Nephron progenitor cell (in vitro differentiated cells): ENCODE measurements at regions not wholly inside any gene's neighbourhood (a gene's known extent, or its start where the extent isn't known, plus 50 kb on each side); places are given as distances from the start of the nearest gene placed in this dataset.

ENCODE experiments used
- DNase-seq: peaks from one replicate; pipeline ENCODE4 v3.0.0; 2021
- H3K27ac Mint-ChIP-seq: 2 replicates; pipeline ENCODE4 v1.8.0; 2021; ENCODE audit warnings: mild to moderate bottlenecking, moderate library complexity, mixed read lengths
- H3K27me3 Mint-ChIP-seq: 2 replicates; pipeline ENCODE4 v1.8.0; 2021; ENCODE audit warnings: mild to moderate bottlenecking, low read depth, mixed read lengths; ENCODE audit not compliant: poor library complexity
- H3K36me3 Mint-ChIP-seq: 2 replicates; pipeline ENCODE4 v1.8.0; 2021; ENCODE audit warnings: low read depth, mixed read lengths
- H3K4me1 Mint-ChIP-seq: 2 replicates; pipeline ENCODE4 v1.8.0; 2021; ENCODE audit warnings: mixed read lengths
- H3K4me3 Mint-ChIP-seq: 2 replicates; pipeline ENCODE4 v1.8.0; 2021; ENCODE audit warnings: mild to moderate bottlenecking, moderate library complexity, mixed read lengths
- H3K9me3 Mint-ChIP-seq: 2 replicates; pipeline ENCODE4 v1.8.0; 2021; ENCODE audit warnings: mild to moderate bottlenecking, moderate library complexity, mixed read lengths
- TF ChIP-seq, protein P1 (sequence below): fragments of 200-600 bp; sonication (generic); IDR thresholded peaks from 2 replicates; pipeline ENCODE4 v1.5.0; 2021; ENCODE audit warnings: antibody characterized with exemption

DNA sequence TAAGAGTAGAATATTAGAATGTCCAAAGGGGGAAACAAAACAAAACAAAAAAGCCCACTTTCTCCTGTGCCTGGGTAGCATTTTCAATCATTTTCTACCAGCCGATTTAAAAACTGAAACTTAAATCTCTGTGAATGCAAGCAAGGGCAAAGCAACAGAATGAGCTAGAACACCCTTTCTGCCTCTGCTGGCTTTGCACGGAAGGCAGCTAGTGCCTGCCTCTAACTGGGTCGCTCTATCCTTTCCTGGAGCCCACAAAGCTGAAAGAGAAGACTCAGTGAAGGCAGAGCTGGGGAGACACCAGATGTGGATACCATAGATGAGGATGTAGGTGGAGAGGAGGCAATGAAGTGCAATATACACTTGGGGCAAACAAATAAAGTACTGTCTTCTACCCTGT lies 248.9 kb upstream of the TTC29 start:
- no peaks in the 10 kb centered on the region for H3K4me1 Mint-ChIP-seq
- peaks cover 5% of the 10 kb centered on the region for H3K27me3 Mint-ChIP-seq
- no peaks in the 10 kb centered on the region for H3K36me3 Mint-ChIP-seq
- TF ChIP-seq, protein P1, sequence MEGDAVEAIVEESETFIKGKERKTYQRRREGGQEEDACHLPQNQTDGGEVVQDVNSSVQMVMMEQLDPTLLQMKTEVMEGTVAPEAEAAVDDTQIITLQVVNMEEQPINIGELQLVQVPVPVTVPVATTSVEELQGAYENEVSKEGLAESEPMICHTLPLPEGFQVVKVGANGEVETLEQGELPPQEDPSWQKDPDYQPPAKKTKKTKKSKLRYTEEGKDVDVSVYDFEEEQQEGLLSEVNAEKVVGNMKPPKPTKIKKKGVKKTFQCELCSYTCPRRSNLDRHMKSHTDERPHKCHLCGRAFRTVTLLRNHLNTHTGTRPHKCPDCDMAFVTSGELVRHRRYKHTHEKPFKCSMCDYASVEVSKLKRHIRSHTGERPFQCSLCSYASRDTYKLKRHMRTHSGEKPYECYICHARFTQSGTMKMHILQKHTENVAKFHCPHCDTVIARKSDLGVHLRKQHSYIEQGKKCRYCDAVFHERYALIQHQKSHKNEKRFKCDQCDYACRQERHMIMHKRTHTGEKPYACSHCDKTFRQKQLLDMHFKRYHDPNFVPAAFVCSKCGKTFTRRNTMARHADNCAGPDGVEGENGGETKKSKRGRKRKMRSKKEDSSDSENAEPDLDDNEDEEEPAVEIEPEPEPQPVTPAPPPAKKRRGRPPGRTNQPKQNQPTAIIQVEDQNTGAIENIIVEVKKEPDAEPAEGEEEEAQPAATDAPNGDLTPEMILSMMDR, result no peak
- H3K4me3 Mint-ChIP-seq, result no peak overlapping the region
- H3K9me3 Mint-ChIP-seq, result no peaks in the 10 kb centered on the region
- DNase-seq, result no peak
- H3K27ac Mint-ChIP-seq, result no peak overlapping the region

DNA sequence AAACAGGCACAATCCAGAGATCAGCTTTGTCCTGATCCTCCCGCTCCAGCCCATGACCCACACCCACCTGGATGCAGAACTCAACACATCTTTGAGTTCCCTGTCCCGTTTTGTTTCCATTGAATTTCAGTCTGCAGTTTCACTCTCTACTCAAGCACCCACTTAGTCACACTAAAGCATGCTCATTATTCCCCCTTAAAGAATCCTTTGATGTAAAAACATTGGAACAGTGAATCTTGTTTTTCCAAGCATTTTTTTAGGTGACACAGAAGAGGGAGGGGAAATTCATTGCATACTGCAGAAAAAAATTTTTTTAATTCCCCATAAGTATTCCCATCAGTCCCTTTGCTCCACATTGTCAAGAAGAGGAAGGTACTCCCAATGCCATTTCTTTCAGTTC lies 249.7 kb upstream of the TTC29 start:
- H3K27me3 Mint-ChIP-seq, result peaks cover 5% of the 10 kb centered on the region
- DNase-seq, result no peak
- H3K36me3 Mint-ChIP-seq, result no peaks in the 10 kb centered on the region
- H3K27ac Mint-ChIP-seq, result no peak overlapping the region
- H3K9me3 Mint-ChIP-seq, result no peaks in the 10 kb centered on the region
- H3K4me1 Mint-ChIP-seq, result no peaks in the 10 kb centered on the region
- TF ChIP-seq, protein P1, result no peak
- H3K4me3 Mint-ChIP-seq, result no peak overlapping the region

DNA sequence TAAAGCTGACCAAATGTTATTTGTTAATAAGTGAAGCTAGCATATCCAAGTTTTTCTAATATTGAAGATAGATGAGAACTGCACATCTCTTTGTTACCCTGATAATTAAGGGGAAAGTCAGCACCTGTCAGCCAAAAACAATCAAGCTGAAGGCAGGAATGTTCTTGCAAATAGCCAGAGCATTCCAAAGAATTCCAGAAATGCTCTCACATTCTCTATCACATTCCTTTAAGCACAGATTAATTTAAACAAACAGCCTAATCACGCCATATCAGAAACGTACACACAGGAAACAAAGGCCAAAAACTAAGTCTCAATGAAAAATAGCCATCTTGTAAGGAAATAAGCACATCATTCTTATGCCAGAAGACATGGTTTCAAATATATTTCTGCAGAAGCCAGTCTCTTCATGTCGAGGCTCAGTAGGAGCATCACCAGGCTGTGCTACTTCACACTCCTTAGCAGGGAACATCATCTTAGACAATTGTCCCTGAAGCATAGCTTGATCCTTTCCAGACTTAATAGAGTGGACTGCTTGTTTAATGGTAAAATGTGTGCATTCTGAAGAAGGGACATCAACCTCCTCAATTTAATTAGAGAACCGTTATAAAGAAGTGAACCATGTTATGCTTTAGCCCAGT lies 252.9 kb upstream of the TTC29 start:
- Mint-ChIP-seq H3K4me1 (no peaks in the 10 kb centered on the region), H3K9me3 (no peaks in the 10 kb centered on the region), H3K36me3 (no peaks in the 10 kb centered on the region), H3K27me3 (peaks cover 5% of the 10 kb centered on the region), H3K4me3 (no peak overlapping the region), H3K27ac (no peak overlapping the region)
- TF ChIP-seq, protein P1, result no peak
- no peak for DNase-seq

DNA sequence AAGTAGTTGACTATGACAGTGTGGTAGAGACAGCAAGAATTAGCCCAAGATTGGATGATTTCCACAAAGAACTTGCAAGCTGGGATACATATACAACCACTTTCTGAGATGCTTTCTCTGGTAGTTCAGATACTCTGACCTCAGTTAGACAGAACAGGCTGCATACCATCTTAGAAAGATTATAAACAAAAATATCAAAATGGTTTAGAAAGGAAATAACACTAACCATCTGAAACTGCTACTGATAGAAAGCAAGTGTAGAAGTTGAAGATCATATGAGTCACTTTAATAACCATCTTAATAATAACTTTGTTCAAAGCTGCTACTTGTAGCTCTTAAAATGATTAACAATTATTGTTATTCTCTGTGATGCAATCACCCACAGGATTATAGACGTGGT lies 255.4 kb upstream of the TTC29 start:
- H3K9me3 Mint-ChIP-seq, result no peaks in the 10 kb centered on the region
- H3K27me3 Mint-ChIP-seq, result peaks cover 5% of the 10 kb centered on the region
- no peaks in the 10 kb centered on the region for H3K4me1 Mint-ChIP-seq
- TF ChIP-seq, protein P1, result no peak
- no peaks in the 10 kb centered on the region for H3K36me3 Mint-ChIP-seq
- H3K4me3 Mint-ChIP-seq, result no peak overlapping the region
- no peak for DNase-seq
- H3K27ac Mint-ChIP-seq, result no peak overlapping the region

DNA sequence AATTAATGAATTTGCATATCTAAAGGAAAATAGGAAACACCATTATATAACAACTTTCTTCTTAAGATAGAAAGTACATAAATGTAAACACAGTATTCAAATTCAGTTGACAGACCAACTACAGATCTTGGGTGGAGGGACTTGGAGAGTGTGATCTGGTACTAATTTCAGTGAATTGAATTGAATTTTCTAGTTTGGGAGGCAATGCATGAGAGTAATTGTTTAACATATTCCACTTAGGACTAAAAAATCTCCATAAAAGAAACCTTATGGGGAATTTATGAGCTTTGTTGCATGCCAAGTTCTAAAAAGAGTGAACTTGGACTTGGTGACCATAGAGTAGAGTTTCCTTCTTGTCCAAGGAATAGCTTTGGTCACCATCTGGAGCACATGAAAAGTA lies 261.1 kb upstream of the TTC29 start:
- no peaks in the 10 kb centered on the region for H3K4me1 Mint-ChIP-seq
- H3K36me3 Mint-ChIP-seq, result no peaks in the 10 kb centered on the region
- H3K4me3 Mint-ChIP-seq, result no peak overlapping the region
- TF ChIP-seq, protein P1, result no peak
- H3K27ac Mint-ChIP-seq, result no peak overlapping the region
- peaks cover 6% of the 10 kb centered on the region for H3K27me3 Mint-ChIP-seq
- no peak for DNase-seq
- H3K9me3 Mint-ChIP-seq, result no peaks in the 10 kb centered on the region

DNA sequence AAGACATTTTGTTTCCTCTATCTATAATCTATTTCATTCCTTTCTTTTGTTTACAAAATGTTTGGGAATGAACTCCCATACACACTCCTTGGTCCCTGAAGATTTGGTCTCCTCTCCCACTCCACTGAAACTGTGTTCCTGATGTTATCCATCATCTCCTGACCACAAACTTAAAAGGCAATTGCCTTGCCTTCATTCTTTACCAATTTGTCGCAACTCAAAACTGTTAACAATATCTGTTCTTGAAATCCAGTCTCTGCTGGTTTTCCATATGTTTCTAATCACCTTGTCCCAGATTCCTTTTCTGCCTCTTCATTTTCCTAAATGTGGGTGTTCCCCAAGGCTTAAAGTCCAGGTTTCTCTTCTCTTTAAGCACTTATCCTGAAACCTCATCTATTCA lies 262.2 kb upstream of the TTC29 start:
- DNase-seq, result no peak
- Mint-ChIP-seq H3K9me3 (no peaks in the 10 kb centered on the region), H3K4me1 (no peaks in the 10 kb centered on the region), H3K27ac (no peak overlapping the region), H3K36me3 (no peaks in the 10 kb centered on the region), H3K4me3 (no peak overlapping the region), H3K27me3 (peaks cover 6% of the 10 kb centered on the region)
- TF ChIP-seq, protein P1, result no peak
